HG03039 (cell line): ENCODE measurements at regions not wholly inside any gene's neighbourhood (a gene's known extent, or its start where the extent isn't known, plus 50 kb on each side); places are given as distances from the start of the nearest gene placed in this dataset.
A peak's percentile ranks its signal among the peaks of the same experiment; 100 is the strongest.

ENCODE experiments used
- ATAC-seq: cut with Tn5 transposase; IDR thresholded peaks from one replicate; pipeline ENCODE4 v1.9.1; 2021; ENCODE audit warnings: mild to moderate bottlenecking, moderate library complexity; ENCODE audit not compliant: unreplicated experiment

- no peak for ATAC-seq
Measured at GRCh38 chr2:153109793-153110192, 368.8 kb downstream of the RPRM start.

- ATAC-seq: peak; percentile 52
Measured at GRCh38 chr2:153106802-153107477, 371.6 kb downstream of the RPRM start.

DNA sequence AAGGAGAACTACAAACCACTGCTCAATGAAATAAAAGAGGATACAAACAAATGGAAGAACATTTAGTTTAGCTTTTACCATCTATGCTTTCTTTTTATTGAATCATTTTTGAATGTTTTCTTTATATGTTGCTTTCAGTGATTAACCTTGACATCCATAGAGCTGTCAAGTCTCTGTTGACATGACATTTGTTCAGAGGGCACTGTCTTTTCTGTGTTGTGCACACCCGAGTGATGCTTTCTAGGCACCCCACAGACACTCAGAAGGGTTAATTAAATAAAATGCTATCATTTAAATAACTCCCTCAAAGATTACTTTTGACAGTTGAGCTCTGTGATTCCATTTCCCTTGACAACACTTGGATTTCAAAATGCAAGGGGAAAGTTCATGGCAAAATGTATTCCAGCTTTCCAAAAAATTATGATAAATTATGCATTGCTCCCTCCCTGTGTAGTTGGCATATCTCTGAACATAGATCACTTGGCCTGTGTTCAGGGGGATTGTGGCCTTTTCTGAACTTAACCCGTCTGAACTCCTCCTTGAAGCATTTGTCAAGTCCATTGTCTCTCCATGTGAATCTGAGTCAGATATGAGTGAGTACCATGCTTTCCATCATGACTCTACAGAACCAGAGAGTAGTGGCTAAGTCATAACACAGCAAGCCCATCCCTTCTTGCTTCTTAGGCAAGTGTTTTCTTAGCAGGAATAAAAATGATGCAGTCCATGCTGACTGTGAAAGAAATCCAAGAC lies 372.6 kb downstream of the RPRM start:
- ATAC-seq: no peak

- ATAC-seq: no peak
Measured at GRCh38 chr2:153101187-153101586, 377.4 kb downstream of the RPRM start.

DNA sequence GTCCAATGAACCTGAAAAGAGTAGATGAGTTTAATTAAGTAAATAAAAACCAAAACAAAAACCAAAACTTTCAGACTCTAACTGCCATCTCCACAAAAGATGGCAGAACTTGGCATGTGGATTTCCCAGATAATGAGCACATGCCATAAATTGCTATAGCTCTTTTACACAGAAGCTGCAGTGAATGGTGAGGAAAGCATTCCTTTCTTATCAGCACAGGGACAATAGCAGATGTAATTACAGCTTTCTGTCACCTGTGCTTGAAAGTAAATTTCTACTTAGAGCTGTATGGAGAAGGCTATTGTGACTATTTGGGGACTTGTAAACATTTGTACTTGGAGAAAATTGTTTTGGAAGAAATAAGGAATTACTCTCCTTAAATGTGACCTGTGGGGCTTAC lies 378.4 kb downstream of the RPRM start:
- no peak for ATAC-seq

- no peak for ATAC-seq
Measured at GRCh38 chr2:153098073-153098472, 379.7 kb downstream of the ARL6IP6 start.

DNA sequence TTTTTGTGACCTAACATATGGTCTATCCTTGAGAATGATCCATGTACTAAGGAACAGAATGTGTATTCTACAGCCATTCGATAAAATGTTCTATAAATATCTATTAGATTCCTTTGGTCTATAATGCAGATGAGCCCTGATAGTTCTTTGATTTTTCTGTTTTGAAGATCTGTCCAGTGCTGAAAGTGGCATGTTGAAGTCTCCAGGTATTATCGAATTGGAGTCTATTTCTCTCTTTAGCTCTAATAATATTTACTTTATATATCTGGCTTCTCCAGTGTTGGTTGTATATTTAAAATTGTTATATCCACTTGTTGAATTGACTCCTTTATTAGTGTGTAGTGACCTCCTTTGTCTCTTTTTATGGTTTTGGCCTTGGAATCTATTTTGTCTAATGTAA lies 377.9 kb downstream of the ARL6IP6 start:
- ATAC-seq: no peak

- no peak for ATAC-seq
Measured at GRCh38 chr2:153091344-153091743, 372.9 kb downstream of the ARL6IP6 start.

DNA sequence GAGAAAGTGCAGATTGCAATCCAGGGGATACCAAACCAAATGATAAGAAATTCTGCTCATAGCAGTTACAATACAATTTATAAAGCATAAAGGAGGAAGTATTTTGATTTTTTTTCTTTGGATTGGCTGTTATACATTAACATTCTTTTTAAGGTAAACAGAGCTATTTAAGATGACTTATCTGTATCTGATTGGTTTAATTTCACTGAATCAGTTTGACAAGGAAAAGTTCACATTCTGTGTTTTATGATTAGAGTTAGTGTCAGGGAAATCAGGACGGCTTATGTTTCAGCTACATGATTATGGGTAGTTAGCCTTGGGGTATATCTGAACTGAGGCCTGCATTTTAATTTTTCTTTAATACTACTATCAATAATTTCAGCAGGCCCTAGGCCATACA lies 360.9 kb downstream of the ARL6IP6 start:
- ATAC-seq: no peak

DNA sequence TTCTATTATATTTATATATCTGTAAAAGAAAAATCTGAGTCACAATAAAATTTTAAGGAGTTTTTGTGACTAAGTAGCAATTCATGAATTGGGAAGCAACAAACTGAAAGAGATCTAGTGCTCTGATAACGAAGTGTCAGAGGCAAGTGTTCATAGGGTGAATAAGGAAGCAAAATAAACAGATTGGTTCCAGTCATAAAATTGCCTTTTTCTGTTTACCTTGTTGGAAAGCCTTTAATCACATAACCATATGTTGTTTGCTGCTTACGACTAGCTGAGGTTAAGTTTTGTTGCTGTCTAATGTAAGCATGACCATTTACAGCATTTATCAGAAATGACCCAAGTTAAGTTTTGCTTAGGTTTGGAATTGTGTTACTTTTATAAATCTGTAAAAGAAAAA lies 358.9 kb downstream of the ARL6IP6 start:
- ATAC-seq: no peak

DNA sequence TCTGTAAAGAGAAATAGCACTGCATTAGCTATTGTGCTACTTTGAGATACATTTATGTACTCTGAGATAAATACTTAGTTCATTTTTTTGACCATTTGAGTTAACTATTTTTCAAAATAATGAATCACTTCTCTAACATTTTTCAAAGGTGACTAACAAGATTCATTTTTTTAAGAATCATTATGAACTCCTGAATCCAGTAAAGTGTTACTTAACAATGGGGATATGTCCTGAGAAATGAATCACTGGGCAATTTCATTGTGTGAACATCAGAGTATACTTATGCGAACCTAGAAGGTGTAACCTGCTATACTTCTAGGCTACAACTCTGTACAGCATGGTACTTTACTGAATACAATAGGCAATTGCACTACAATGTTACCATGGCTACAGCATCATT lies 355.8 kb downstream of the ARL6IP6 start:
- ATAC-seq: no peak

GRCh38 chr2:153072813-153073212 lies 354.4 kb downstream of the ARL6IP6 start:
- no peak for ATAC-seq

- no peak for ATAC-seq
Measured at GRCh38 chr2:153072077-153072476, 353.7 kb downstream of the ARL6IP6 start.

DNA sequence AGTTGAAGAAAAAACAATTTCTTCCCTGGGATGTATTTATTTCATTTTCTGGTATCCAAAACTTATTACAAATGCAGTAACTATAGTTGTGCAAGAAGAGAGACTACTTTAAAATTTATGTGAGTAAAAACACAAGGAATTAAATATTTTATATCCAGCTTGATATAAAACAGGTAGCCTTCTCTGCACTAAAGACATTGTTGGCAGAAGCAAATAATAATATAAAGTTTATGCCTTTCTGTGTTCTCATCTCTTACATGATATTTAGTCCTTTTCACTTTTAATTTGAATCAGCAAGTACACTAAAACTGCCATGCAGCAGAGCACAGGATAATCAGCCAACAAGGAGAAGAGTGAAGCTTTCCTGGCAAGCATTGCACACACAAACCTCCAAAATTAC lies 352.7 kb downstream of the ARL6IP6 start:
- no peak for ATAC-seq

GRCh38 chr2:153068915-153069314 lies 350.5 kb downstream of the ARL6IP6 start:
- ATAC-seq: no peak

GRCh38 chr2:153068052-153068451 lies 349.6 kb downstream of the ARL6IP6 start:
- ATAC-seq: no peak

- no peak for ATAC-seq
Measured at GRCh38 chr2:153059338-153060052, 341.1 kb downstream of the ARL6IP6 start.

DNA sequence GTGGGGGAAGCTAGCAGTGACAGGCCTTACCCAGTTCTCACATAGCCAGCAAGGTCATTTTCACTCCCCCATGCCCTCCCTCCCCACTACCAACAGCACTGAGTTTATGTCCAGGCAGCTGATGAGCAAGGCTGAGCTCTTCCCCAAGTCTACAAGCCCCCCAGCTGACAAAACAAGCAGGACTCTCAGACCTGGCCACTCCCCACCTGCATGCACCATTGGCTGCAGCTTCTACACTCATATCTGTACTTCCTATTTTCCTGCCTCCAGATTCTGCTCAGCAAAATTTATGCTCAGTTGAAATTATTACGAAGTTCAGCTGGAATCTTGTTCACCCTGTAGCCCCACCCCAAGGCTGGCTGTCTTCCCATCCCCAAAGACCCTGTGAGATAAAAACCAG lies 339.3 kb downstream of the ARL6IP6 start:
- no peak for ATAC-seq

DNA sequence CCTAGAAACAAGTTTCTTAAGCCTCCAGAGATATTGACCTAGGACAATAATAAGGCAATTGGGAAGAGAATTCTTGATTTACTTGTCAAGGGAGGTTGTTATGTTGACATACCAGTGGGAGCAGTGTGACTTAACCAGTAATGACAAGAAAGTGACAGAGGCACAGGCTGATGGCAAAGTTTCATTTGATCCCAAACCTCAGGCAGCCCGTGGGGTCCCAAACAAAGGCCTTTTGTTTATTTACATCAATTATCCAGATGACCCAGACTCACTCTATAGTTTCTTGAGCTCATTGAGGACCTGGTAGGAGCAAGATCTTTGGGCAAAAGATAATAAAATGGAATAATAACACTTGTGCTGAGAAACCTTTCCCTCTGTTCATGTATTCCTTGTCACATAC lies 336.8 kb downstream of the ARL6IP6 start:
- no peak for ATAC-seq

GRCh38 chr2:153052807-153053559 lies 334.6 kb downstream of the ARL6IP6 start:
- ATAC-seq: no peak

GRCh38 chr2:153047220-153047619 lies 328.8 kb downstream of the ARL6IP6 start:
- ATAC-seq: no peak
